NCI-H2227 (cell line): ENCODE measurements at regions not wholly inside any gene's neighbourhood (a gene's known extent, or its start where the extent isn't known, plus 50 kb on each side); places are given as distances from the start of the nearest gene placed in this dataset.
"Not testable (repeated sequence)": the region's sequence is repeated elsewhere in the genome, so short reads cannot be mapped to it uniquely, and the experiment has no call there.

Experiments used
- DNase-seq: peaks from one replicate; lab custom pipeline; 2025; ENCODE audit not compliant: unreplicated experiment; lab: John Stamatoyannopoulos, UW

GRCh38 chr12:42741771-42742510, 152.4 kb upstream of the PRICKLE1 start:
- DNase-seq, result no peak

DNA sequence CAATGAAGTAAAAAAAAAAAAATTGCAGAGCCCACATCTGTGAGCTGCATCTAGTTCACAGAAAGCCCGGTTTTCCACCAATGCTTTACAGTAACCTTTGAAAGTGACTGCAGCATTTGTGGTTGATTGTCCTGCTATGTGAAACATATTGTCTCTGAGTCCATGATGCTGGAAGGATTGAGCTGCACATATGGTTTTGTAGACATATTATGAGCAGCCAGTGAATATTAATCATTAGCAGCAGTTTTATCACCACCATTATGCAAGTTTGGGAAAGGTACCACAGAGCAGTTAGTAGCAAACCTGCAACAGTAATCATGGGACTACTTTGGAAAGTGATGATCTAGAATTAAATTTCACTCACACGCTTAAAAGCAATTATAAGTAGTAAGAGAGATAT, 151.5 kb upstream of the PRICKLE1 start:
- DNase-seq, result no peak

GRCh38 chr12:42737398-42737797, 147.9 kb upstream of the PRICKLE1 start:
- no peak for DNase-seq

DNA sequence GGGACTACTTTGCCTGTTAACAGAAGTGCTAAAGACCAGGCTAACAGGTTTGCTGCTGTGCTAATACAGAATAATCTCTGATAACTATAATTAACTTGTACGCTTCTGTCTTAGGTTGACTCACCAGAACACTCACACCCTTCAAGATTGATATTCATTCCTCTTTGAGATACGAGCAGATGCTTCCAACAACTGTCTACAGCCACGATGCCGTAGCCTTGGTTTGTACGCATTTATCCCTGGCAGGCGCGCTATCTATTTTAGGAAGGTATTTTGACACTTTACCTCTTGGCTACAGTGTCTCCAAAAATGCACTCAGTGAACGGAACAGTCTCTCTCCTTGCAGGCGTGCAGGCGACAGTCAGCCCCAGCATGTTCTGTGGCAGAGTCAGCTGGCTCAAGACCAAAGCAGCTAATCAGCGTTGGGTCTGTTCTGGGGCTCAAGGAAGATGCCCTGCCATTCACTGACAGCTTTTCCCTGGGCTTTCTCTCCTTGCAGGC, 146.4 kb upstream of the PRICKLE1 start:
- DNase-seq, result peak; percentile 3

DNA sequence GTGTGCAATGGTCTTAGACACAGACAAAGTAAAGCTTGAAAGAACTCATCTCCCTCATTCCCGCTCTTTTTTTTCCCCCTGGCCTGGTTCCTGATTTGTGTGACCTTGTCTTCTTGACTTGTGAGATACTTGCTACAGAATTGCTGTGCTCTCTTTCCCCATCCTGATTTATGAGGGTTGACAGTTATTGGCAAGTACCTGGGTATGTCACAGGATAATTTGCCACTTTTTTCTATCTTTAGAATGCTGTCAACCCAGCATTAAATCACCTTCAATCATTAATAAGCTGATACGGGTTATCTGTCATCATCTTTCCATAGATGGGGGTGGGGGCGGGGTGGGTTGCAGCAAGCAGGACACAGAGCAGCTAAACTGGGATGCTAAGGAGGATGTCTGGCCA, 144.4 kb upstream of the PRICKLE1 start:
- DNase-seq, result no peak

DNA sequence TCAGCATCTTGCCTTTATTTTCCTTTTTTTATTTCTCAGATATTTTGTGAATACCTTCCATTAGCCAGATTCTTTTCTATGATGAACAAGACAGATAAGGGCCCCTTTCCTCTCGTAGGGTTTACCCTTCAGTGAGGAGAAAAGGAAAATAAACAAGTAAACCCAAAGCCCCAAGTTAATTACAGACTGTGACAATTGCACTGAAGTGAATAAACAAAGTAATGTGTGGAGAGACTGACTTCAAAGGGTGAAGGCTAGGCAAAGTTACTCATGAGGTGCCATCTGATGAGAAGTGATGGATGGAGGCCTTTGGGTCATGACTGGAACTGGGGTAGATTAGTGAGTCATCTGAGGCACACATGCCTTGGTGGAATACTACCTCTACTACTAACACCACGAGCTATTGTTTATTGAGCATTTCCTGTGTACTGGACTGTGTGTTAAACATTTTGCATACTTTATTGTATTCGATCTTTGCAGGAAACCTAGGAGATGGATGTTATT, 143.4 kb upstream of the PRICKLE1 start:
- DNase-seq, result no peak

- no peak for DNase-seq
Observed at GRCh38 chr12:42730291-42730690, 140.7 kb upstream of the PRICKLE1 start.

DNA sequence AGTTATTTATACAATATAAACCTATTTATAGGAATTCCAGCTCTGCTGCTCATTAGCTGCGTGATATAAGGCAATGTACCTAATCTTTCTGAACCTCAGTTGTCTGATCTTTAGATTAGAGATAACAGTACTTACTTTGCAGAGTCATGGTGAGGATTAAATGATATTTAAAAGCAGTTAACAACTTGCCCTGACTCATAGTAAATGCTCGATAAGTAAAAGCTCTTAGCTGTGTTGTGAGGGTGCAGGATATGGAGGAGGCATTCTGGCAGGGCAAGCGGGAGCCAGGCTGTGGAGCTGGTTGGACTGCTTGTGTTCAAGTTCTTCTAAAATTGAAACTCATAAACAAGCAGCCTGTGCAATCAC, 140.0 kb upstream of the PRICKLE1 start:
- no peak for DNase-seq

- no peak for DNase-seq
Observed at GRCh38 chr12:42728770-42729534, 139.4 kb upstream of the PRICKLE1 start.

DNA sequence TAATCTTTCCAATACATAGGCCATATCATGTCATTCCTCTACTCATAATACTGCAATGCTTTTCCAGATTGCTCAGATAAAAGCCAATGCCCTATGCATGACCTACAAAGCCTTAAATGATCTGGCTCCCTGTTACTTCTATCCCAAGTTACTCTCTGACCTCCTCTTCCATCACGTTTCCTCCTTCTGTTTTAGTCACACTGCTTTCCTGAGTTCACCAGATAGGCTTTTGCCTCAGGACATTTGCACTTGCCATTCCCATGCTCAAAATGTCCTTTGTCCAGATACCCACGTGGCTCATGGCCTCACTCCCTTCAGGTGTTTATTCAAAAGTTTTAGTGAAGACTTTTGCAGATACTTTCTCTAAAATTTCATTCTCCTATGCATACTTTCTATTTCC, 138.7 kb upstream of the PRICKLE1 start:
- DNase-seq, result no peak

GRCh38 chr12:42725809-42726208, 136.3 kb upstream of the PRICKLE1 start:
- DNase-seq, result no peak

DNA sequence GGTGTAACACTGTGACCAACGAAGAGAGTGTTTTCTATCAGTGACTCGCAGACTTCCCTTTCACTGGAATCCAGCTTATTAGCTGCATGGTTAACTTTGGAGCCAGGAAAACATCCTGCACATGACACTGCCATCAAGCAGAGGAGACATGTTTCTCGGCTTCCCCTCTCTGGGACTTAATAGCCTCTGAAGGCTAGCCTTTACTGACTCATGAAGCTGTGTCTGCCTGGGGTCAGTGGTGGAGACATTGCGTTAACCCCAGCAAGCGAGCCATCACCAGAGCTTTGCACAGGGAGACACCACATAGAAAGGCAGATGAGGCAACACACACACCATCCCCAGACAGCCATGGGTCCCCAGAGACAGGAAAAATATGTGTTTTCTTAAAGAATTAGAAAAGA, 126.9 kb upstream of the PRICKLE1 start:
- no peak for DNase-seq

DNA sequence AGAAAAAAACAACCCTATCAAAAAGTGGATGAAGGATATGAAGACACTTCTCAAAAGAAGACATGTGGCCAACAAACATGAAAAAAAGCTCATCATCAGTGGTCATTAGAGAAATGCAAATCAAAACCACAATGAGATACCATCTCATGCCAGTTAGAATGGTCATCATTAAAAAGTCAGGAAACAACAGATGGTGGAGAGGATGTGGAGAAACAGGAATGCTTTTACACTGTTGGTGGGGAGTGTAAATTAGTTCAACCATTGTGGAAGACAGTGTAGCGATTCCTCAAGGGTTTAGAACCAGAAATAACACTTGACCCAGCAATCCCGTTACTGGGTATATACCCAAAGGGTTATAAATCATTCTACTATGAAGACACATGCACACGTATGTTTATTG, 124.0 kb upstream of the PRICKLE1 start:
- not testable (repeated sequence) for DNase-seq

DNA sequence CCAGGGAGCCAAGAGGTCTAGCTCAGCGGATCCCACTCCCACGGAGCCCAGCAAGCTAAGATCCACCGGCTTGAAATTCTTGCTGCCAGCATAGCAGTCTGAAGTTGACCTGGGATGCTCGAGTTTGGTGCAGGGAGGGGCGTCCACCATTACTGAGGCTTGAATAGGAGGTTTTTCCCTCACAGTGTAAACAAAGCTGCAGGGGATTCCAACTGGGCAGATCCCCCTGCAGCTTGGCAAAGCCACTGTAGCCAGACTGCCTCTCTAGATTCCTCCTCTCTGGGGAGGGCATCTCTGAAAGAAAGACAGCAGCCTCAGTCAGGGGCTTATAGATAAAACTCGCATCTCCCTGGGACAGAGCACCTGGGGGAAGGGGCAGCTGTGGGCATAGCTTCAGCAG, 118.8 kb upstream of the PRICKLE1 start:
- DNase-seq, result not testable (repeated sequence)

- DNase-seq, result no peak
Observed at GRCh38 chr12:42707312-42708226, 118.0 kb upstream of the PRICKLE1 start.

GRCh38 chr12:42706321-42706720, 116.8 kb upstream of the PRICKLE1 start:
- DNase-seq, result no peak

DNA sequence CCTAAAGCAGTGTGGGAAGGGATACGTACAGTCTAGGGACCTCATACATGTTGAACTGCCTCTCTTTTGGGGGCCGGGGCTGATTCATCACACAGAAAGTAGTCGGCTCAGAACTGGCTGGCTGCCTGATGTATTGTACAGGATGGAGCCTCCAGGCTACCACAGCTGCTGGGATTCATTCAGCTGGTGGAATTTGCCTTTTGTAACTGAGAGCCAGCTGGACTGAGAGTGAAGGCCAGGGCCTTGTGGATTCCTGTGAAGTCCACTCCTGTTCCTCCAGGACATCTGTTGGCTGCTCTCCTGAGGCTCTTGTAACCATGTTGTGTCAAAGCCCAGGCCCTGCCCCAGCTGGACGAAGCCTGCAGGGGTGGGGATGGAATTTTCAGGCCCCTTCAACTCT, 116.3 kb upstream of the PRICKLE1 start:
- no peak for DNase-seq

DNA sequence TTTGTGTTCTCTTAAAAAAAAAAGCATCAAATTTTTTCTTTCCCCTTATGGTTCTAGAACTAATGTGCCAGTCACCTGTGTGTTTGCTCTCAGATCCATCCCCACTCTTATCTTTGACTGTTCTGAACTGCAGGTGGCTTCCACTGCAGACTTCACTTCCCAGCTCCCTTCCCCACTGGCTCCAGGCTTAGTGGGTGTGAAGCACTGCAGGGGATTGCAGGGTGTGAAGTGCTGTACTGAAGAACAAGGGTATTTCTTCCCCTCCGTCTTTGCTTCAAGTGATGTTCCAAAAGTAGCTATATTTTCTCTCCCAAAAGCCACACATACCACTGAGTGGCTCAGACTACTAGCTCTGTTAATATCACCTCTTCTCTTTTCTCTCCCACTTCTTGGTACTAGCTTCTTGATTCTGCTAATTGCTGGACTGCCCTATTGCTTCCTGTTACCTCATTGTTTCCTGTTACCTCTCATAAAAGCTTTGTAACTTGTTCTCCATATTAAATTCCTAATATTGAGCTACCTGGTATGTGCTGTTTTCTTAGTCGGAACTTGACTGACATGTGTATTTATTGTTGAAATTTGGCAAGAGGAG, 115.4 kb upstream of the PRICKLE1 start:
- no peak for DNase-seq

- no peak for DNase-seq
Observed at GRCh38 chr12:42704340-42704739, 114.8 kb upstream of the PRICKLE1 start.

DNA sequence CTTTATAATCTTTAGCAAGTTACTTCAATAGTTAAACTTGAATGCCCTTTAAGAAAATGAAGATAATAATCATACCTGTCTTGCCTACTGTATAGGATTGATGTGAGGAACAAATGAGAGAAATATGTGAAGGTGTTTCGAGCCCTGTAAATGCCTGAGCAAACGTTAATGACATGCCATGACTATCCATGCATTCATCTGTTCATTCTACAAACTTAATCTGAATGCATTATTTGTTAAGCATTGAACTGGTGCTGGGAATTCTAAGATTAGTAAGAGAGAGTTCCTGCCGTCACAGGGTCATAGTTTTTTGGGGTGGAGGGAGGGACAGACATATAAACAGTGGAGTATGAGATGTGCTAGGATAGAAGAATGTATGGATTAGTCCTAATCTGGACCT, 111.5 kb upstream of the PRICKLE1 start:
- no peak for DNase-seq

DNA sequence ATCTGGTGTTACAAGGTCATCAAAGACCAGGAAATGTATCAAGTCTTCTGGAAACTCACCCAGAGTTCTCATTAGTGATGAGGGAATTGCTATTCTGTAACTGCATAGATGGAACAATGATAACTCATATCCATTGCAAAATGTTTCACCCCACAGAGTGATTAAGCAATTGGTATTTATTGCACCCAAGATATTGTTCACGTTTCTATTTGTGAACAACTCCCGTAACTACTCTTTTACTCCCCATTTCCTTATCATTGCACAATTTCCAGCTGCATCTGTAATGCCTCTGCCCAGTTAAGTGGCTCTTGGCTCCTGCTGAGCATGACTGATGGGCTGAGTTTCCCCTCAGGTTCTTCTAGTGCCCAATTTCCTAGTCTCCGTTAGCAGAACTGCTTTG, 108.7 kb upstream of the PRICKLE1 start:
- no peak for DNase-seq
